Stimulated activated CD4-positive, alpha-beta T cell treated with anti-CD3 and anti-CD28 coated beads, Interleukin-2, amount 100 ng/mL, for 48 hours (primary cell): ENCODE measurements at regions not wholly inside any gene's neighbourhood (a gene's known extent, or its start where the extent isn't known, plus 50 kb on each side); places are given as distances from the start of the nearest gene placed in this dataset.

Experiments used
- DNase-seq, 2 donors: peaks; one replicate each; pipeline ENCODE4 v3.0.0-alpha.2; 2020

DNA sequence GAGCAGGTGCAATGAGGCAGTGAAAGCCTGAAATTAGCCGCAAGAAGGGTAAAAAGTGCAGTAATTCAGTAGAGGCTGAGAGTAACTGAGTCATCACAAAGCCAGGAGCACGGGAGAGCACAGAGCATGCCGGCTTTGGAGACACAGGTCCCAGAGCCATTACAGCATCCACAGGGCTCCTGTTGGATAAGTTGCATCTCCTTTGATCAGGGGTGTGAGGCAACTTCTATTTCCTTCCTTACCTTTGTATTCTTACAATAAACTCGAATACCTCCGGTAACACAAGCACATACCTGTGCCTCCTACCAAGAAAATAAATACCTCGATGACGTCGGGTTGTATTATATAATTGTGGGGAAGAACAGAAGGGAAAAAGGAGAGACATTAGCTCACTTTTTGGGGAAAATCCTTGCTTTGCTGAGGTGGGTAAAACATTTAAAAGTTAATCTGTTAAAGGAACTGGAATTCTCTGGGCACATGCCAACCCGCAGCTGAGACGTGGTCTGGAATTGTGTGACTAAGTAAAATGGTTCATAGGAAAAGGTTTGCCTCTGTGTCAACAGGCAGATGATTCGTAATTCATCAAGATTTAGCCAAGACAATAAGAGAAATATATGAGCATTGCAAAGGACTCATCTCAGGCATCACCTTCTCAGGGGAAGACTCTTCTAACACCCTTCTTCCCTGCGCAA, 360.7 kb upstream of the ZFP64 start:
- no peak for DNase-seq

DNA sequence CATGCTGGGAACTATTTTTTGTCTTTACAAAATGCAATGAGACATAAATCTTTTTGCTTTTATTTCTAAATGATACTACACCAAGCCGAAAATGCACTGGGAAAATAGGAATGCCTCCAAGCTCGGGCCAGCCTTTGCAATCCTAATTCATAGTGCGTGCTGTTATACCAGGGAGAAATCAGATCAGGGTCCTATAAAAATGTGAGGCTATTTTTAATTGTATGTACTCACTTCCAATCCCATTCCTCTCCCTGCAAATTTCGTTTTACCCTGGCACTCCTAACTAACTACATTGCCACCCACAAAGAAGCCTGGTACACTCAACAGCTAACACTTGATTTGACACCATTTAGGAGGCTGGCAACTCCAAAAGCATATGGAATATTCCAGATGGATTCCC, 350.6 kb upstream of the ZFP64 start:
- DNase-seq: no peak

- no peak for DNase-seq
These were observed 348.9 kb upstream of the ZFP64 start for GRCh38 chr20:52540509-52540908.

DNA sequence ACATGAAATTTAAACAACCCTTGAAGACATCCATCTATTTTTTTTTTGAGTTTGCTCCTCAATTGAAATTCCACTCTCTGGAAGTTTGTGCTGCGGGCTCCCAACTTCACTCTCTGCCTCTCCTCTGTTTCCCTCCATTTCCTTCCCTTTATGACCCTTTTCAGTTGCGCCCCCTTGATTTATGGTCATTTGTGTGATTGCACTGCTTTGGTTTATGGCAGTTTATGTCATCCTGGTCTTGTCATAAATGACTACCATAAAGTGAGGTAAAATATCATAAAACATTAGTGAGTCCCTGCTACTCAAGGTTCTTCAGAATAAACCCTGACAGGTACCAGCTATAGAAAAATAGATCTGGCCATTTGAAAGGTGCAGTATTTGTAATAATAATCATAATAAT, 348.3 kb upstream of the ZFP64 start:
- no peak for DNase-seq

GRCh38 chr20:52536841-52537400, 345.3 kb upstream of the ZFP64 start:
- DNase-seq: no peak

DNA sequence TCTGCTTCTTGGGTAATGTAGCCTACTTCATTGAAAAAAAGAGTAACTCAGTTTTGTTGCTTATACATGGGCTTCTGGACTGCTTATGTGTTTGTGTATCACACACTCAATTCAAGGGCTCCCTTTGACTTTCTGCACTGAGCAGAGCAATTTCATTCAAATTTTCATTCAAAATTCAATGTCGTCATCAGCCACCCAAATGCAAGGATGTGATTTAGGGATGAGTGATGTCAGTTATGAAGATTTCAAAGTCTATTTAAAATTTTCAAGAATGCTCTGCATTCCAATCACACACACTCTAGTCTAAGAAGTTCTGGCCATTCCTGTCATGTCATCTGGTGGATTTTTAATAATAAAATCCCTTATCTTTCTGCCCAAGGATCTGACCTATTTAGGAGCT, 344.5 kb upstream of the ZFP64 start:
- no peak for DNase-seq

- DNase-seq: no peak
These were observed 343.0 kb upstream of the ZFP64 start for GRCh38 chr20:52534616-52535015.

DNA sequence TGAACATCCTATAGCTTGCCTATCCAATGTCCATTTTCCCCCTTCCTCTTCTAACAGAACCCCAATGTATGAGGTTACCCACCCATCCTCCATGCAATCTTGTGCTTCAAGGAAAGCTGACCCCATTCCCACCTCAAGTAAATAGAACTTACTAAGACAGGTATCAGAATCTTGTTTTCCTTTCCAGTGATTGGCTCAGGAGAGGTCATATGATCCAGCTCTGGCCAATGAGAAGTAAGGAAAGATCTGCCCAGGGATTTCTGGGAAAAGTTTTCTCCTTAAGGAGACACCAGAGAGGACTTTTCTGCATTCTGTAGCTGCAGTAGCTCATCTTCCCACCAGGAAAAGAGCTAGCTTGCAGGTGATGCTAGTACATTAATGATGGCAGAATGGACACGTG, 341.8 kb upstream of the ZFP64 start:
- DNase-seq: no peak

DNA sequence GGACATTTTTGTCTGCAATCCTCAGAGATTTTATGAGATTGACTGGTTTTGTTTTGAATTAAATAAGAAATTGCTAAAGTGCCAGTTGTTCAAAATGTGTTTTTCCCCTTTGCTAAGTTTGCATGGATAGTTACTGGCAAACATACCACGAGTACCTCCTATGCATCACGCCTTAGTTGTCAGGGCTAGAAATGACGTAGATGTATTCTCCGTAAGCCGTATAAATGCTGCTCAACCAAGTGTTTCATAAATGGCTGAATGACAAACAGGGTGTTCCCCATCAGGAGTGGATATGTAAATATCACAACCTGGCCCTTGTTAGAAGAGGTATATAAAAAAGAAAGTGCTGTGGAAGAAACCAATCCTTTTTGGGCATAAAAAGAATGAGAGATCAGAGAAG, 341.1 kb upstream of the ZFP64 start:
- DNase-seq: no peak

DNA sequence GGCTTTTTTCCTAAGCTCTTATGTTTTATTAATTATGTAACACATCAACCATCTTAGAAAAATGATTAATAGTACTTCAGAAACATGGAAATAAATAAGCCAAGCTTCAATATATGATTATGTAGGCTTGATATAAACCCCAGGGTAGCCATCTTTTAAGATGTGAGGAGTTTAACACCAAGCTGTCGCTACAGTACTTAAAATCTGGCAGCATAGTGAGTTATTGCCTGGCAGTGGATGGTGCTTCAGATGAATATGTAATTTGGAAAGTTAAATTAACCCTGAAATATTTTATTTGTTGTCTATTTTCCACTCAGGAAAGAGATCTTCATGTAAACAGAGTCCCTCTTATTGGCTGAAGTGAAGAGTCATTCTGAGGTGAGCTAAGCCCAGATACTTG, 339.0 kb upstream of the ZFP64 start:
- no peak for DNase-seq

DNA sequence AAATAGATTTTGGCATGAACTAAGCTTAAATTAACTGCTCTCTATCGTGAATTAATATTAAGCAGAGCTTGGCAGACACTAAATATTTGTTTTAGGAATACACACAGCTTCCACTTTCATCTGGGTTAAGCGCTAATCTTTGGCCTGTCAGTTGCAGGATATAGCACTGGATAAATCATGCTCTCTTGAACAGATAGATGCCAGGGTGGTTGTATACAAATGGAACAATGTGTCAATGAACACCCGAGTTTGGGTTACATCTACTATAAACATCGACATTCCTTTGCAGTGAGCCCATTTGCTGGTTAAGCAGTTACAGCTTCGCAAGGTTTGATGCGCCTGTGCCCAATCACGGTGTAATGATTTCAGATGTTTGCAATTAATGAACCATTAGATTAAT, 338.2 kb upstream of the ZFP64 start:
- DNase-seq: no peak

GRCh38 chr20:52524861-52525260, 333.3 kb upstream of the ZFP64 start:
- DNase-seq: no peak

GRCh38 chr20:52518735-52519134, 327.2 kb upstream of the ZFP64 start:
- no peak for DNase-seq

DNA sequence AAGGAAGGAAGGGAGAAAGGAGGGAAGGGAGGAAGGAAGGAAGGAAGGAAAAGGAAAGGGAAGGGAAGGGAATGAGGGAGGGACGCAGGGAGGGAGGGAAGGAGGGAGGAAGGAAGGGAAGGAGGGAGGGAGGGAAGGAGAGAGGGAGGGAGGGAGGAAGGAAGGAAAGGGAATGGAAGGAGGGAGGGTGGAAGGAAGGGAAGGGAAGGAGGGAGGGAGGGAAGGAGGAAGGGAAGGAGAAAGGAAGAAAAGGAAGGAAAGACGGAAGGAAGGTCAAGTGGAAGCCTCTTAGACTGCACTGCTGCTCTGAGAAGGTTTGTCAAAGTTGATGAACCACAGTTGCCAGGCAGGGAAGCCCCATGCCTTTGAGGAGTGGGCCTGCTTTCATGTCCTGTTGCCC, 324.3 kb upstream of the ZFP64 start:
- DNase-seq: no peak

GRCh38 chr20:52500157-52500556, 308.6 kb upstream of the ZFP64 start:
- DNase-seq: no peak

GRCh38 chr20:52497731-52498130, 306.2 kb upstream of the ZFP64 start:
- no peak for DNase-seq

DNA sequence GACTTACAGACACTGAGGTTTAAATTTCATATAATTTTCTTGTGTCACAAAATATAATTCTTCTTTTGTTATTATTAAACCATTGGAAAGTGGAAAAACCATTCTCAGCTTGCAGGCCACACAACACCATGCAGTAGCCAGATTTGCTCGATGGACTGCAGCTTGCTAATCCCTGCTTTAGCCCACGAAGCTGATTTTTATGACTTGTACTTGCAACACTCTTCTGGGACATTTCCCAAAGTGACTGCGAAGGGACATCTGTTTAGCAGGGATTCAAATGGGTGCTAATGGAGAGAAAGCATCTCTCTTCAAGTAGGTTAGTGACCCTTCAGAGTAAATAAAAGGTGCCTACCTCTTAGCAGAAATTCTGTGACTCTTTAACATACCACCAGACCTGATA, 304.6 kb upstream of the ZFP64 start:
- DNase-seq: no peak

DNA sequence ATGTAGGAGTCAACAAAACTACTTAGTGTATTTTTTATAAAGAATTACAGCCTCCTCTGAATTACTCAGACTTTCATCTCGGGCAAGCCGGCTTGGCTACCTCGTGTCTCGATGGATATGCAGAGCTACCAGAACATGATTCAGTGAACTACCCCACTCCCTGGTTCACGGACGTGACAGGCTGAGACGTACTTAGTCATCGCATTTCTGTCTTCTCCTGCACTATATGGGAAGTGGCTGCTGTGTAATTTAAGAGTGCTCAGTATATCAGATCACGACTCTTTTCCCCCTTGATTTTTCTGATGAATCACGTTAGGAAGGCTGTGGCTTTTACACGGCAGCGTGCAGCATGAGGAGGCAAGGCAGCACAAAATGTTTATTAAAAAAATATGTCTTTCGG, 302.7 kb upstream of the ZFP64 start:
- peak; percentile 26 to 34 for DNase-seq

GRCh38 chr20:52493171-52493721, 301.7 kb upstream of the ZFP64 start:
- peak in 1 of 2 donors; percentile 5 for DNase-seq

GRCh38 chr20:52490711-52491430, 299.3 kb upstream of the ZFP64 start:
- DNase-seq: no peak

DNA sequence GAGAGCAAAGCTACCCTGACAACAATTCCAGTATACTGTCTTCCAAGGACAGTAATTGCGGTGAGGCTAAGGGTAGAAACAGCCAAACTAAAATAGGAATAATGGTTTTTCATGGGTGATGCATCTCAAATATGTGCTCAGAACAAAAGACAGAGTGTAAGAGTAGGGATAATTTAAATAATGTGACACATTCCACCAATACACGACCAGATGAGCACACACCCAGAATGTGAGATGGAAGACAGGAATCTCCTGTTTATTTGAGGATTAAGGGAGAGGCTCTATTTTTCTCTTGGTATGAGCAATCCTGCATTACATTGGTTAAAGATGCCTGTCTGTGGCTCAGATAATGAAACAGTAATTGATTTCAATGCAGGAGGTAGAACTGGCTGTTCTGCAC, 292.9 kb upstream of the ZFP64 start:
- no peak for DNase-seq

DNA sequence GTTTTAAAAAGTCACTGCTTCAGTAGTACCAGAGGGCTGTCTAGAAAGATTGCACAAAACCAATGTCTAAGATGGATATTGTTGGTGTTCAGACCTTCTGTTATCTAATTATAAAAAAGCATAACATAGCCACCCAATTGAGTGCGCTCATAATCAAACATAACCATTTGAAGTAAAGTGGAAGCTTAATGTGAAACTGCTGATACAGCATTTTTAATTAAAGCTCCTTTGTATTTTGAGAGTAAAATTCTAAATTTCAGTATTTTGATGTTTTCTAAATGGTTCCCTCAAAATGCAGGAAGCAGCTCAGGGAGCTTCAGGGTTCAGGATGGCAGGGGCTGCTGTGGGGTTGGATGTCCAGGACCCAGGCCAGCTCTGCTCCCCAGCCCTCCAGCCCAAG, 291.8 kb upstream of the ZFP64 start:
- no peak for DNase-seq

DNA sequence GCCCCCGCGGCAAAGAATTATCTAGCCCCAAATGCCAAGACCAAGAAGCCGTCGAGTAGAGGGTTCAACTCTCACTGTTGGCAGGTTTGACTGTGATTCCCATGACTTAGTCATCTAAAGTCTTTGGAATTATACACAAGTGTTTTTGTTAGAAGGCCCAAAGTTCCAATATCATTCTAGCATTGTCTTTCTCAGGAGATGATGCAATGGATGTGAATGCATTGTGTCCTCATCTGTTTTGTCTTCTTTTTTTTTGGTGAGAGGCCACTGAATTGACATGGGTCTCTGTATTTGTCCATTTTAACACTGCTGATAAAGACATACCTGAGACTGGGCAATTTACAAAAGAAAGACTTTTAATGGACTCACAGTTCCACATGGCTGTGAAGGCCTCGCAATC, 290.5 kb upstream of the ZFP64 start:
- no peak for DNase-seq

DNA sequence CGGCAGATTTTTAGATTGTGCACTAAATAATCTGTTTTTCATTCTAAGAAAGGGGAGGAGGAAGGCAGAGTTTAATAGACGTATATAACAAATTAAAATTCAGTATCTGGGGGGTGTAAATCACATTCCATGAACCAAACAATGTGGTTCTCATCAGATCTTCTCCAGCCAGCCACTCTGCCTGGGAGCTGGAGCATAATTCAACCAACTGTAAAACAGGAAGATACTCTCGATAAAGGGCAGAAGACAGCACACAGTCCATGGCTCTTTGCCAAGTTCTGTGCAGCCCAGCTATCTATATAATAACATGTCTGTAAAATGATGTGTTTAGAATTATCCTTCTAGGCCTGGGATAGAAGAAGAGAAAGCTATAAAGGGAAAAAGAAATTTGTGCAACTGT, 289.9 kb upstream of the ZFP64 start:
- no peak for DNase-seq
